ENCODE measurements at regions not wholly inside any gene's neighbourhood (a gene's known extent, or its start where the extent isn't known, plus 50 kb on each side); places are given as distances from the start of the nearest gene placed in this dataset.
"Not testable (repeated sequence)": the region's sequence is repeated elsewhere in the genome, so short reads cannot be mapped to it uniquely, and the experiment has no call there.

GRCh38 chr16:66176731-66177130 is 189.8 kb upstream of the CDH5 start:
- TF ChIP-seq CTCF (IDR thresholded peaks at IDR 0.05) = no peak
- H3K4me1 Mint-ChIP-seq (ENCODE audit: low read depth) = peaks cover 10% of the 10 kb centered on the region
- no peak overlapping the region for H3K4me3 Mint-ChIP-seq (ENCODE audit: unreplicated experiment)
- no peak for DNase-seq (ENCODE audit: low spot score)
- peaks cover 8% of the 10 kb centered on the region for H3K9me3 Mint-ChIP-seq (ENCODE audit: low read depth)
- no peak overlapping the region for H3K27ac Mint-ChIP-seq (ENCODE audit: unreplicated experiment)
- peaks cover 2% of the 10 kb centered on the region for H3K36me3 Mint-ChIP-seq (ENCODE audit: low read depth)
- no peaks in the 10 kb centered on the region for H3K27me3 Mint-ChIP-seq (ENCODE audit: low read depth)

GRCh38 chr16:66176111-66176510 is 190.4 kb upstream of the CDH5 start:
- no peak overlapping the region for H3K4me3 Mint-ChIP-seq (ENCODE audit: unreplicated experiment)
- no peak for TF ChIP-seq CTCF (IDR thresholded peaks at IDR 0.05)
- peaks cover 2% of the 10 kb centered on the region for H3K36me3 Mint-ChIP-seq (ENCODE audit: low read depth)
- H3K27ac Mint-ChIP-seq (ENCODE audit: unreplicated experiment) = no peak overlapping the region
- peaks cover 10% of the 10 kb centered on the region for H3K4me1 Mint-ChIP-seq (ENCODE audit: low read depth)
- DNase-seq (ENCODE audit: low spot score) = no peak
- no peaks in the 10 kb centered on the region for H3K27me3 Mint-ChIP-seq (ENCODE audit: low read depth)
- peaks cover 8% of the 10 kb centered on the region for H3K9me3 Mint-ChIP-seq (ENCODE audit: low read depth)

GRCh38 chr16:66175636-66176035 is 190.9 kb upstream of the CDH5 start:
- Mint-ChIP-seq H3K27ac (ENCODE audit: unreplicated experiment) (no peak overlapping the region), H3K9me3 (ENCODE audit: low read depth) (peaks cover 8% of the 10 kb centered on the region), H3K36me3 (ENCODE audit: low read depth) (peaks cover 2% of the 10 kb centered on the region), H3K27me3 (ENCODE audit: low read depth) (no peaks in the 10 kb centered on the region), H3K4me1 (ENCODE audit: low read depth) (peaks cover 10% of the 10 kb centered on the region), H3K4me3 (ENCODE audit: unreplicated experiment) (no peak overlapping the region)
- no peak for DNase-seq (ENCODE audit: low spot score)
- no peak for TF ChIP-seq CTCF (IDR thresholded peaks at IDR 0.05)

GRCh38 chr16:66175058-66175457 is 191.4 kb upstream of the CDH5 start:
- peaks cover 5% of the 10 kb centered on the region for H3K9me3 Mint-ChIP-seq (ENCODE audit: low read depth)
- TF ChIP-seq CTCF (IDR thresholded peaks at IDR 0.05) = no peak
- peaks cover 10% of the 10 kb centered on the region for H3K4me1 Mint-ChIP-seq (ENCODE audit: low read depth)
- no peaks in the 10 kb centered on the region for H3K36me3 Mint-ChIP-seq (ENCODE audit: low read depth)
- H3K27ac Mint-ChIP-seq (ENCODE audit: unreplicated experiment) = no peak overlapping the region
- no peak overlapping the region for H3K4me3 Mint-ChIP-seq (ENCODE audit: unreplicated experiment)
- DNase-seq (ENCODE audit: low spot score) = no peak
- no peaks in the 10 kb centered on the region for H3K27me3 Mint-ChIP-seq (ENCODE audit: low read depth)

- not testable (repeated sequence) for H3K4me3 Mint-ChIP-seq (ENCODE audit: unreplicated experiment); H3K36me3 Mint-ChIP-seq (ENCODE audit: low read depth); DNase-seq (ENCODE audit: low spot score)
These were observed 192.7 kb upstream of the CDH5 start for GRCh38 chr16:66173796-66174195.

GRCh38 chr16:66173181-66173580 is 193.3 kb upstream of the CDH5 start:
- H3K4me1 Mint-ChIP-seq (ENCODE audit: low read depth) = peaks cover 10% of the 10 kb centered on the region
- not testable (repeated sequence) for DNase-seq (ENCODE audit: low spot score); H3K4me3 Mint-ChIP-seq (ENCODE audit: unreplicated experiment); H3K36me3 Mint-ChIP-seq (ENCODE audit: low read depth); H3K27me3 Mint-ChIP-seq (ENCODE audit: low read depth); H3K9me3 Mint-ChIP-seq (ENCODE audit: low read depth); H3K27ac Mint-ChIP-seq (ENCODE audit: unreplicated experiment)

More at GRCh38 chr16:66173796-66174195, 192.7 kb upstream of the CDH5 start:
- not testable (repeated sequence) for H3K27me3 Mint-ChIP-seq (ENCODE audit: low read depth); H3K27ac Mint-ChIP-seq (ENCODE audit: unreplicated experiment); H3K9me3 Mint-ChIP-seq (ENCODE audit: low read depth)
- peaks cover 10% of the 10 kb centered on the region for H3K4me1 Mint-ChIP-seq (ENCODE audit: low read depth)
